Left ventricle myocardium superior (tissue), 1 donor: ENCODE measurements at regions not wholly inside any gene's neighbourhood (a gene's known extent, or its start where the extent isn't known, plus 50 kb on each side); places are given as distances from the start of the nearest gene placed in this dataset.
A peak's percentile ranks its signal among the peaks of the same experiment; 100 is the strongest.

Experiments
- ATAC-seq: fragments of 200-7000 bp; cut with Tn5 transposase; one replicate; pipeline ENCODE4 v1.9.1; 2020; ENCODE audit warnings: mild to moderate bottlenecking, moderate library complexity
- DNase-seq: peaks from one replicate; pipeline ENCODE4 v3.0.0-alpha.2; 2020
- intact Hi-C: fragments of 100-400 bp; cut with micrococcal nuclease; formaldehyde crosslinking; loops from one replicate; pipeline ENCODE4 v1.11.0; 2022
- donor health status: DM: no; HTN: yes; CAD: no; lungs with severe emphysema.

DNA sequence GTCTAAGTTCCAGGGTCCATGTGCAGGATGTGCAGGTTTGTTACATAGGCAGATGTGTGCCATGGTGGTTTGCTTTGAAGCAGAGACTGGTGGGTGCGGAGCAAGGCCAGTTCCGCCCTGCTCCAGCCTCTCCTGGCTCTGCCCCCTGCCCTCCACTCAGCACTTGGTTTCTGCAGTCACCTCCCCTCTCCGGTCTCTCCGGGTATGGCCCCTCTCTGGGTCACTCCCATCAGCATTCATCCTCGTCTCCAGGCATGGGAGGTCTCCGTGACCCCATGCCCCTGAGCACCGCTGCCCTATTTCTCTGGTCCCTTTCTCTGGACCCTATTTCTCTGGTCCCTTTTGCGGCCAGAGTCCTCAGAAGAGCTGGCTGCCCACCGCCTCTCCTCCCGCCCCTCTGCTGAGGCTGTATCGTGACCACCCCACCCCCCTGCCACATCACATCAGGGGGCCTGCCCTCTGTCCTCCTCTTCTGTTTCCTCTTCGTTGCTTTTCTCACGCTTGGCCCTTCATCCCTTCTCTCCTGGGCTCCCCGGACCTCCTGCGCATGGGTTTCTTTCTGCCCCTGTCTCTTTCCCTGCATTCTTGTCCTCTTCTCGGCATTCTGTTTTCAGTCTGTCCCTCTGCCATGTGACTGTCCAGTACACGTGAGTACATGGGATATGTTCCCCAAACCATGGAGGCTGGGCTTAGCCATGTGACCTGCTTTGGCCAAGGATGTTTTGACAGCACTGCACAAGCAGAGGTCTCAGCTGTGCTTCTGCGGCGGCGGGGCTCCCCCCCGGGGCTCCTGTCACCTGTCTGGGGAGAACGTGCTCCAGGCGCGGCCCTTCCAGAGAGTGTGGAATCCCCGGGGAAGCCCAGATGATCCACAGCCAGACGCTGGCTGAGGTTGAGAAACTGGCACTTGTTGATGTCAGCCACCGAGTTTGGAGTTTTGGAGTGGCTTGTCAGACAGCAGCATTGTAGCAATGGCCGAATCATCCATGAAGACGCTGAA lies 54.4 kb upstream of the C1orf174 start:
- DNase-seq (no peak), ATAC-seq (no peak)
- intact Hi-C loops: no loop called here

DNA sequence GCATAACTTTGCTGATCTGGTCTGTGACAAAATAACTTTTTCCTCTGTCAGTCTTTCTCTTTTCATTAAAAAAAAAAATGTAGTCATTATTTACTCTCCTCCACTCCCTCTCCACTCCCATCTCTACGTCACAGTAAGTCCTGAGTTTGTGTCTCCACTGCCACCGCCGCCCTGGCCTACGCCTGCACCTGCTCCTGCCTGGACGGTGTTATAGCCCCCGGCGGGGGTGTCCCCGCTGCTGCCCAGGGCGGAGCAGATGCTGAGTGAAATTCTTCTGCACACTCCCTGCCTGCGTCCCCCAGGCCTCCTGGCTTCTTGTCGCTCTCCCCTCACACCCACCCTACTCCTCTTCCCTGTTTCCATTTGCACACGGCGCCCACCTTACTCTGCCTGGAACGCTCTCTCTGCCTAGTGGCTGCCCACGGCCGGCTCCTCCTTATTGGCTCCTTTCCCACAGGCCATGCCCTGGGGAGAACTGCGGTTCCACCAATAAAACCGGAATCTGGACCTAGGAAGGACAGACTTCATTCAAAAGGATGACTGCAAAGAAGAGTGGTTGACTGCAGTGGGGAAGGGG lies 55.2 kb upstream of the C1orf174 start:
- DNase-seq (no peak), ATAC-seq (no peak)
- intact Hi-C loops: no loop called here

DNA sequence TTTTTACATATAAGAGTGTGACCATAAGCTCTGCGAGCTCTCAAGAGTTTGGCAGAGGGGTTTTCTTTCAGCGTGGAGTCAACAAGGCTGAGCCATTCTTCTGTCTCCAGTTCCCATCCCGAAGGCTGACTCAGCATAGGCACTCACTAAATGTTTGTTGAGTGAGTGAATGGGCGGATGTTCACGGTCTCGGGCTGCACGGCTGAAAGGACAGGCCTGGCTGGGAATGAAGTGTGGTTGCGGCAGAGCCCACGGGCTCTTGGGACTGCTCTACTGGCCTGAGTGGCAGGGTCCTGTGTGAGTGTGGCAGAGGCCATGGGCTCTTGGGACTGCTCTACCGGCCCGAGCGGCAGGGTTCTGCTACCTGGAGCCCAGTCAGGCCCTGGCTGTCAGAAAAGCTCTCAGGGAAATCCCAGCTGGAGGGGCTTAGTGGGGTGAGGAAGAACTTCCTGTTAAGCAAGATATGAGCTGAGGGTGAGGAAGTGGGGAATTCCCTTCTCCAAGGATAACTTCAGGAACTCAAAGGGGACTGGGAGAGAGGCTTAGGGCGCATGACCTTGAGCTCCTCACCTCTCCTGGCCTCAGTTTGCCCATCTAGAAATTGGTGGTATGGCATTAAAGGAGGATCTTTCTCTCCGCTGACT lies 56.6 kb upstream of the C1orf174 start:
- DNase-seq (no peak), ATAC-seq (no peak)

DNA sequence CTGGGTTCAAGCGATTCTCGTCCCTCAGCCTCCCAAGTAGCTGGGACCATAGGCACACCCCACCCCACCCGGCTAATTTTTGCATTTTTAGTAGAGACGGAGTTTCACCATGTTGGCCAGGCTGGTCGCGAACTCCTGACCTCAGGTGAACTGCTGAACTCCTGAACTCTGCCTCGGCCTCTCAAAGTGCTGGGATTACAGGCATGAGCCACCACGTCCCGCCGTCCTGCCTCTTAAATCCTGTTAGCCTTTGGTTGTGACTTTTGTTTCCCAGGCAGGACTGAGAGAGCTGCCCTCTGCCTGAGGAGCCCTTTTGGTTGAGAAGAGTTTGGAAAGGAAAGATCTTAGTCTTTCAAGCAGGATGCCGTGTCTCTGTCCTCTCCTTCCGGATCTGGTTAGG lies 59.3 kb upstream of the C1orf174 start:
- intact Hi-C loops: no loop called here

More for the DNA sequence above, 56.6 kb upstream of the C1orf174 start:
- intact Hi-C loops: no loop called here

DNA sequence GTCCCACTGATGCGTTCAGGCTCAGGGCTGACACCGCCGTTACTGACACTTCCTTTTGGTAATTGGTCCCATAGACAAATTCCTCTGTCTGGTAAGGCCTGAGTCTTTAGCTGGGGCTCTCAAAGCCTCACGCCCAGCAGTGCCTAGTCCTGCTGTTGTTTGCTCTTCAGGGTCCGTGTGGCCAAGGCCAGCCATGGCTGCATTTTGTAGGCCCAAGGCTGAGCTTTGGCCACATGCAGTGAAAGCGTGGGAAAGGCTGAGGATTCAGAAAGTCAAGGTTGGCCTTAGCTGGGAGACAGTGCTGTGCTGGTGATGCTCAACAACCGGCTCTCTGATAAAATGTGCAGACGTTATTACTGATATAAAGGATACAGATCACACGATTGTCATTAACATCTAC lies 63.5 kb upstream of the C1orf174 start:
- ATAC-seq (no peak), DNase-seq (no peak)
- intact Hi-C loops: no loop called here

More for the DNA sequence above, 59.3 kb upstream of the C1orf174 start:
- DNase-seq (no peak), ATAC-seq (no peak)

DNA sequence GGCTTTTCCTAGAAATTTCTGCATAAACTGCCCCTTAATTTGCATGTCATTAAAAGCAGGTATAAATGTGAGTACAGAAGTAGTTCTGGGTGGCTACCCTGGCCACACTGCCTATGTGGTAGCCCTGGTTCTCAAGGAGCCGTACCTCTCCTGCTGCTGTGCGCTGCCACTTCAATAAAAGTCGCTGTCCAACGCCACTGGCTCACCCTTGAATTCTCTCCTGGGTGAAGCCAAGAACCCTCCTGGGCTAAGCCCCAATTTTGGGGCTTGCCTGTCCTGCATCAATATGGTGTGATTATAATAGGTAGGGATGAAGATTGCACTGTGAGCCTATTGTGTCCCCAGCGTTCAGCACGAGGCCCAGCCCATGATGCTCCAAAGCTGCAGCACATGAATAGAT lies 65.6 kb upstream of the C1orf174 start:
- ATAC-seq (no peak), DNase-seq (no peak)
- intact Hi-C loops: no loop called here

DNA sequence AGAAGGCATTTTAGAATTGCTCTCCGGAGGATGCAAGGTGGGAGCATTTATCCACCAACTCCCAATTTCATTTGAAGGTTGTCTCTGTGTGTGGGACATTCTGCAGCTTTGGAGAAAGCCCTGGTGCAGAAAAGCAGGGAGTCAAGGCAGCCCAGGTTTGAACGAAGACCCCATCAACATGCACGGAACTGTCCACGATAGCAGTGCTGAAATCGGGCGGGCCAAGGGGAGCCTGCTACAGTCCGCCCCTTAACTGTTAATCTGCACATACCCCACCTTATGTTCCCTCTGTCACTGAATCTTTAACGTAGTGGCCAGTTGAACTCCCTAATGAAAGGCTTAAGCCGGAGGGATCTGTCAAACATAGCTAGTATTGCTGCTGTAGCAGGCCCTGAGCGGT lies 68.8 kb upstream of the C1orf174 start:
- no peak for ATAC-seq
- intact Hi-C loops: no loop called here

DNA sequence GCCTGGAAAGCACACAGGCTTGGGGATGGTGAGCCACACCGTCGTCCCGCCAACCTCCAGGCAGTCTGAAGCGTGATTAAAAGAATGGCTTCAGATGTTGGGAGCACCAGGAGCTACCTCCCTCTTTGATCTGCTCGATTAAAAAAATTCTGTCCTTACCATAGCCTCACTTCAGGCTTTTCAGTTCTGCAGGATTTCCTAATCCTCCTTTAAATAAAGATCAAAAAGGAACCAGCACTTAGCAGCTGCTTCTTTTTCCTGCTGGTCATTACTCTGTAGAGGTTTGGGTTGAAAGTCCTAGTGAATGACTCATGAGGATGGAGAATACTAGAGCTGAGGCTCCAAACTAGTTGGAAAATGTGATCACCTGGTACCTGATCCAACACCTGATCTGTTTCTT lies 71.9 kb upstream of the C1orf174 start:
- no peak for ATAC-seq
- intact Hi-C loops: no loop called here
- no peak for DNase-seq

More for the DNA sequence above, 68.8 kb upstream of the C1orf174 start:
- DNase-seq: no peak

DNA sequence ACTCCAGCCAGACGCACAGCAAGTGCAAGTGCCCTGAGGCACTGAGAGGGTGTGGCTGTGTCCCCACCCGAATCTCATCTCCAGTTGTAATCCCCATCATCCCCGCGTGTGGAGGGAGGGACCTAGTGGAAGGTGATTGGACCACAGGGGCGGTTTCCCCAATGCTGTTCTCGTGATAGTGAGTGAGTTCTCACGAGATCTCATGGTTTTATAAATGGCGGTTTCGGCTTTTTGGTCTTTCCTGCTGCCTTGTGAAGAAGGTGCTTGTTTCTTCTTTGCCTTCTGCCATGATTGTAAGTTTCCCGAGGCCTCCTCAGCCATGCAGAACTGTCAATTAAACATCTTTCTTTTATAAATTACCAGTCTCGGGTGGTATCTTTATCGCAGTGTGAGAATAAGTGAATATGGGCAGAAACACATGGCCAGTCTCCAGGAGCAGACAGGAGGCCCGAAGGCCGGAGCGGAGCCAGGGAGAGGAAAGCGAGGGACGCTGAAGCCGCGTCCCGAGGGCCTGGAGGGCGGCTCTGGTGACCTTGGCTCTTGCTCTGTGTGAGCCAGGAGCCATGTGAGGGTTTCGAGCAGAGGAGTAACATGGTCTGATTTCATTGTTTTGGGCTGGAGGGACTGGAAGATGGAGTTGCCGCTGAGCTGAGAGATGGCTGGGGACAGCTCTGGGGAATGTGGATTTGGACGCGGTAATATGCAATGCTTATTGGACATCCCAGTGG lies 76.0 kb upstream of the C1orf174 start:
- intact Hi-C loops: no loop called here
- ATAC-seq: no peak
- DNase-seq: no peak

DNA sequence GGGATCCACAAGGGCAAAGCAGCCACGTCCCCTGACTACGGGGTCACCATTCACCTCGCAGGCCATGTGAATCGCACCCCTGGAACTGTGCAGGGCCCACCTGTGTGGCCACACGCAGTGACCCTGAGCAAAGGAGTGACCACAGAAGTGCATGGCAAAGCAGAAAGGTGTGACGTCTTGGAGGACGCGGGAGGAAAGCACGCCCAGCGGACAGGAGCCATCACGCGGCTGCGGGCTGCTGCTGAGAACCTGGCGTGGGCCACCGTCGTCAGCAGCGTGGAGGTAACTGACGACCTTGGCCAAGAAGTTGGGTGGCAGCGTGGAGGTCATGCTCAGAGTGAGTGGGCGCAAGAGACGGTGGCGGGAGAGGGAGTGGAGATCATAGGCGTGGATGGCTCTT lies 76.7 kb upstream of the C1orf174 start:
- intact Hi-C loops: no loop called here

DNA sequence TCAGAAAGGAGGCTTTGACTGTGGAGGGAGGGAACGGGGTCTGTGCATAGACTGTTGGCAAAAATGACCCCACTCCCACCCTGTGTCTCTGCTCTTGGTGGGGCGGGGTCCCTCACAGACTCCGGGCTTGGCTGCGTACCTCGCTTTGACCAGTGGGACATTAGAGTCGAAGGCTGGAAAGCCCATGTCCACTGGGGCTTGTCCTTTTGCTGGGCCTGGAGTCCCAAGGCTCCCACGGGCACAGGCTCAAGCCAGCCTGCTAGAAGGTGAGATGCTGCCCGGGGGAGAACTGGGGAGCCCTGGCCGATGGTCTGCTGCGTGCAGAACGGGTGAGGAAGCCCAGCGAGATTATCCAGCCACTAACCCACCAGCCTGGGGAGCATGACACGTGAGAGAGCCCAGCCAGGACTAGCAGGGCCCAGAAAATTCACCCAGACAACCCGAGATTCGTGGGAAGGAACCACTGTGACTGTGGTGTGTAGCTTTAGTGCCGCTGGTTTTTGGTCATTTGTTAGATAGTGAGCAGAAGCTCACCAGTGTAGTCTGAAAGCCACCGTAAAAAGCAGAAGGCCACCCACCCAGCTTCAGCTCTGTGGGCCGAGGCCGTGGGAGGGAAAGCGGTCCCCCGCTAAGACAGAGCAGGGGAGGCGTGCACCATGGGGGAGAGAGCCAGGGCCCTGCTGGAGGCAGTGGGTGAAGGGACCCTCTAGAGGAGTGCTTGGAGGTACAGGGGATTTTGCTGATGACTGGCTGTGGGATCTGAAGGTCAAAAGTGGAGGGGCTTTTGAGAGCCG lies 78.3 kb upstream of the C1orf174 start:
- DNase-seq (peak; percentile 8), ATAC-seq (no peak)
- intact Hi-C loops: no loop called here

More for the DNA sequence above, 76.7 kb upstream of the C1orf174 start:
- no peak for DNase-seq
- no peak for ATAC-seq

DNA sequence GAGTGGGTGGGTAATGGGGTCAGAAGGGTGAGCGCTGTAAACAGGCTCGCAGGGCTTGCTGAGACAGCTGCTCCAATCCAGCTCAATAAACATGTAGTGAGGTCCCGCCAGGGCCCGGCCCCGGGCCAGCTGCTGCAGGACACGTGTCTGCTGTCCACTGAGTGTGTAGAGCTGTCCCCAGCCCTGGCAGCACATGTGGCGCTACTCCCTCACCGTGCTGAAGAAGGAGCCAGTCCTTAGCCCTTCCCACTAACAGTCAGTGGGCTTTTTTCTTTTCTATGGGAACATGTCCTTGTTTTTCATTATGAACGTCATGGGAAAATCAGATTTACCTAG lies 78.9 kb upstream of the C1orf174 start:
- peak; percentile 16 for DNase-seq
- intact Hi-C loops: no loop called here
- ATAC-seq: no peak

DNA sequence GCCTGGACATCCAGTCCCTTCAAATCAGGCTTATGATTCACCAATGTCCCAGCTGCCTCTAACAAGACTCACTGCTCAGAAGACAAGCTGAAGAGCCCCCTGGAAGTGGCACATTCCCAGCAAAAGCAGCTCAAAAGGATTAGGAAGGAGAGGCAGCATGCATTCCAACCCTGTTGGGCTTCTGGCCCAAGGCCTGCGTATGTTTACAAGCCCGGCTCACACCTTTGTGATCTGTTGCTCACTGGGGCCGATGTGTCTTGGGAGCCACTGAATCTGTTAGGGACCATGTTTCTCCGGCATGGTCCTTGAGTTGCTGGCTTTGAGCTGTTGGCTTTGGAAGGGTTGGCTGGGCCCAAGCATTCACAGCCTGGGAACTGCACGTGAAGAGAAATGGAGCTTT lies 81.2 kb upstream of the C1orf174 start:
- DNase-seq: peak; percentile 2
- no peak for ATAC-seq
- intact Hi-C loops: no loop called here

DNA sequence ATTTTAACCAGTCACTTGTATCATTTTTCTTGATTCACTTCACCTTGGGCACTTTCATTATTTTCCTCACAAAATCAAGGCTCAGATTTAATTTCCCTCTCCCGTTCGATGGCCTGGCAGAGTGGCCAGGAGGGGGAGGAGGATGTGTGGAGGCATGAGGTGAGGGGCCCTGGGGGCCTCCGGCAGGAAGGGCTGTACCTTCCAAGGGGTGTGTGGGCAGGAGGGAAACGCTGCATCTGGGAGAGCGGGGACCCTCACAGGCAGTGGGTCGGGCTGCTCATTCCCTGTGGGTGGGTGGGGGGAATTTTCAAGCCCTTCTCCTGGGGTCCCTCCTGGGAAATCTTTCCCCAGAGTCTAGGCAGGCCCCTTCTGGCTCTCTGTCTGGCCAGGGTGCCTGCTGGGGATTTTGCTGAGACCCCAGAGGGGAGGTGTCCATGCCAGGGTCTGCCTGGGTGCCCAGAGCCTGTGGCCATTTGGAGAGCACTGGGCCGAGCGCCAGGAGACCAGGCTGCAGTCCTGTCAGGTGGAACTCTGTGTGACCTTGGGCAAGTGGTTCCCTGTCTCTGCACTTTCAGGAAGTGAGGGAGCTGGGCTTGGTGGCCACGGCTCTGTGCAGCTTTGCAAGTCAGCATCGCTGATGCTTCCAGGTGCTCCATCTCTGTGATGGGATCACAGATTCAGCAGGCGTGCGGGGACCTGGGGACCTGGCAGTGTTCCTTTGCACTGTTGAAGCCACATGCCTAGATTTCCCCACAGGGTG lies 81.9 kb upstream of the C1orf174 start:
- intact Hi-C loops: no loop called here
- DNase-seq (peak; percentile 24), ATAC-seq (no peak)

DNA sequence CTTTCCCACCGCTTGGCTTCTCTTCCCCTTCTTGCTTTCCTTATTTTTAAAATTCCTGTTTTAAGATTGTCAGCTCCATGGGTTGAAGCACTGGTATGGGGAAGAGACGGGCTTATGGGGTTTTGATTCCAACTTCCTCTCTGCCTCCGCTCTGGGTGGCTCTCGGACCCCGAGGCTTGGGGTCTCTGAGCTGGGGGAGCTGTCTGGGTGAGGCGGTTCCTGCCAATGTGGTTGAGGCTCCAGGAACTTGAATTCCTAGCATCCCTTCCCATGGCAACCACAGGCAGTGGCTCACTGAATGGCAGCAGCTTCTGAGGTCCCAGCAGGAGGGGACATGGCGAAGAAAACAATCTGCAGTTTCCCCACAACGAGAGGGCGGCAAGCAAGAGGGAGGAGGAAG lies 83.1 kb upstream of the C1orf174 start:
- intact Hi-C loops: no loop called here
- ATAC-seq: no peak
- DNase-seq: peak; percentile 1

DNA sequence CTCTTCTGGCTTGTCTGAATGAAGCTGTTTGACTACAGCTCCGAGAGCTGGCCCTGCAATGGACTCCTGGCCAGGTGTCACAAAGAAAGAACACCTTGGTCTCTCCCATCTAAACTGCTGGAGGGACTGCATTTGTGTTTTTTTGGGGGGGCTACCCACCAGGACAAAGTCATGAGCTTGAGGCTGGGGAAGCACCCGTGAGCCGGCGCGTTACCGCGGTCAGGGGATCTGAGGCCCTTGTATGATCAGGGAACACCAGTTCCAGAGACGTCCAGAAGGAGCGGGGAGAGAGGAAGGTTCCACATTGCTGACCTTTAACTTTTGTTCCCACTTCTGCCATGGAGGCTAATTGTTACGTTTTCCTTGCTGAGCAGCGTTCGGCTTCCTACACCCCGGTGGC lies 84.5 kb upstream of the C1orf174 start:
- intact Hi-C loops: no loop called here
- ATAC-seq (no peak), DNase-seq (peak; percentile 5)

DNA sequence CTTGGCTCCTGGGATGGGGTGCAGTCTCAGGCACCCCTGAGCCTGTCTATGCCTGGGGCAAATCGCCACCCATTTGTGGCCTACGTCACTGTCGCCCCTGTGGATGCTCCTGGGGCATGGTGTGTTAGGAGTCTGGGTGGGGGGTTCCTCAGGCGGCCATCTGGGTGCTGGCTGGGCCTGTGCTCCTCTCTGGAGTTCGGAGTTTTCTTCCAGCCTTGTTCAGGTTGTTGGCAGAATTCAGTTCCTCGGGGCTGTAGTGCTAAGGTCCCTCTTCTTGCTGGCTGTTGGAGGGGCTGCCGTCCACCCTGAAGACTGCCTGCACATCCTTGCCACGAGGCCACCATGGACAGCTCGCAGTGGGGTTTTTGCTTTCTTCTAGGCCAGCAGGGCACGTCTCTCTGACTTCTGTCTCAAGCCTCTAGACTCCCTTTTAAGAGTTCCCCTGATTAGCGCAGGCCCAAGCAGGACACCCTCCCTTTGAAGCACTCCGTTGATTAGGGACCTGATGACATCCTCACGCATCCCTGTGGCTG lies 86.7 kb upstream of the C1orf174 start:
- intact Hi-C loops: no loop called here
- no peak for ATAC-seq
- DNase-seq: peak; percentile 12

DNA sequence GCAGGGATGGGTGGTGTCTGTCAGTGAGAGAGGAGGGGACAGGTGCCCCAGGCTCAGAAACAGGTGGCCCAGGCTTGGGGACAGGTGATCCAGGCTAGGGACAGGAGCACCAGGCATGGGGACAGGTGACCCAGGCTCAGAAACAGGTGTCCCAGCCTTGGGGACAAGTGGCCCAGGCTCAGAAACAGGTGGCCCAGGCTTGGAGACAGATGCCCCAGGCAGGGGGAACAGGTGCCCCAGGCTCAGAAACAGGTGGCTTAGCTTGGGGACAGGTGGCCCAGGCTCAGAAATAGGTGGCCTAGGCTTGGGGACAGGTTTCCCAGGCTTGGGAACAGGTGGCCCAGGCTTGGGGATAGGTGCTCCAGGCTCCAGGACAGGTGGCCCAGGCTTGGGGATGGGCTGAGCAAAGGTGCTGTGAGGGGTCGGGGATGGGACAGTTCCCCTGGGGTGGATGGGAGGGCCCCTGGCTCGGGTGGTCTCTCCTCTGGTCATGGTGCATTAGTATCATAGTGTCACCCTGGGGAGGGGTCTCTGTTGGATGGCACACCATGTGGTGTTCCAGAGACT lies 87.7 kb upstream of the C1orf174 start:
- ATAC-seq (no peak), DNase-seq (peak; percentile 10)
- intact Hi-C loops: no loop called here
